Epithelial cell of prostate (primary cell): ENCODE measurements at regions not wholly inside any gene's neighbourhood (a gene's known extent, or its start where the extent isn't known, plus 50 kb on each side); places are given as distances from the start of the nearest gene placed in this dataset.

Experiments used
- DNase-seq: peaks from one replicate; pipeline ENCODE4 v3.0.0-alpha.2; 2011; ENCODE audit warnings: low read depth, low spot score
- H3K27ac ChIP-seq: fragments of 450-650 bp; 2 replicates; pipeline ENCODE4 v1.5.1; 2017; ENCODE audit warnings: mild to moderate bottlenecking

DNA sequence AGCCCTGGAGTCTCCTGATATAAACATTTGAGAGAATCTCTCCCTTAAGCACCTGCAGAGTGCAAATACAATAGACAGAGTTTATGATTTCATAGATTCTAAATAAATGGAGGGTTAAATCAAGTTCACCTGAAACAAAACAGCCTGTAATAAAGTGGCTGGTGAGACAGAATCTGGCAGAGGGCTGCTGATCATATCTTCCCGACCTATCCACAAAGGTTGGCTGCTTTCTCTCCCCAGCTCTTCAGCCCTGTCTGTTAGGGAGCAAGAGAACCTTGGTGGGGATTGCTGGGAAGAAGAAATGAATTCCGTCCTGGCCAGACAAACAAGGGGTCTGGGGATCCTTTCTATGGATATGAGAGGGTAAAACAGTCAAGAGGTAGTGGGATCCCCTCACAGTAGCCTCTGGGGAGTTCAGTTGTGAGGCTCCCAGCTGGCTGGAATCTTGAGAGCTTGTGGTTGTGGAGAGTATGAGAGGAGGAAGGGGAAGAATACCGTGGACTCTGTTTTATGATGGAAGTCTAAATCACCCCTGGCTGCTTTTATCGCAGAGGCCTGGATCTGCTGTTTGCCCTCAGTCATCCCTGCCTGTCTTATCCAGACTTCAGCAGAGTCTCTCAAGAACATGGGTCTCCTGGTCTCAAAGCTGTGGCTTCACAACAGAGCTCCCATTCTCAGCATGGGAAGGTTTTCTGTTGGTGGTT is 451.3 kb downstream of the NTRK3 start:
- no peak for DNase-seq
- no peak overlapping the region for H3K27ac ChIP-seq

- no peak for DNase-seq
- H3K27ac ChIP-seq = no peak overlapping the region
Observed at GRCh38 chr15:87804451-87804850, 452.1 kb downstream of the NTRK3 start.

DNA sequence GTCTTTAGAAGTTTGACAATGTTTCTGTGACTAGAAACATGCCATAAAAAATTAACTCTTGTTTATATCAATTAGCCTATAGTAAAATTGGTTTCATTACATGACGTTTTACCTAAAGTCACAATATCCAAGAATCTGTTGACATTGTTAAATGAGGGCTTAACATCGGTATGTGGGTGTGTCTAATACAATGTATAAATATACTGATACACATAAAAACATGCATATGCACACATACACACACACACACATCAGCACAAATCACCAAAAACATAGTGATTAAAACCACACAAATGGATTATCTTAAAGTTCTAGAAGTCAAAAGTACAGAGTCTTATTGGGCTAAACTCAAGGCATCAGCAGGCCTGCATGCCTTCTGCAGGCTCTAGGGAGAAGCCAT is 456.7 kb downstream of the NTRK3 start:
- no peak for DNase-seq
- H3K27ac ChIP-seq = no peak overlapping the region

- DNase-seq = no peak
- H3K27ac ChIP-seq = no peak overlapping the region
Observed at GRCh38 chr15:87799428-87799827, 457.1 kb downstream of the NTRK3 start.

DNA sequence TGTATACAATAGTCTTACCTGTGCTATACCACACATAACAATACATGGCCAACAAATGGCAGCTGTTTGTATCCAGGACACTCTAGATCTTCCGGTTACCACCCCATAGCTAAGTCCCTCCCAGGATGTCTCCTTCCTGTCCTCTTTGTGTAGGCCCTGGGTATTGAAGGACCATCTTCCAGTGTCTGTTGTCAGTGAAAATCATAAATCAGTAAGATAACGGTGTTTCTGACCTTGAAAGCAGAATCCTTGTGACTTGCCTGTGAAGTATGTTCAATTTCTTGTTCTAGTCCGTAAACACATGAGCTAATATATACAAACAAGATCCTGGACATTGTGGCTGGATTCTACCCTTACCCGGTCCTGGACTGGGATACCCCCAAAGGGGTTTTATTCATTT is 462.8 kb downstream of the NTRK3 start:
- DNase-seq = no peak
- H3K27ac ChIP-seq = no peak overlapping the region

DNA sequence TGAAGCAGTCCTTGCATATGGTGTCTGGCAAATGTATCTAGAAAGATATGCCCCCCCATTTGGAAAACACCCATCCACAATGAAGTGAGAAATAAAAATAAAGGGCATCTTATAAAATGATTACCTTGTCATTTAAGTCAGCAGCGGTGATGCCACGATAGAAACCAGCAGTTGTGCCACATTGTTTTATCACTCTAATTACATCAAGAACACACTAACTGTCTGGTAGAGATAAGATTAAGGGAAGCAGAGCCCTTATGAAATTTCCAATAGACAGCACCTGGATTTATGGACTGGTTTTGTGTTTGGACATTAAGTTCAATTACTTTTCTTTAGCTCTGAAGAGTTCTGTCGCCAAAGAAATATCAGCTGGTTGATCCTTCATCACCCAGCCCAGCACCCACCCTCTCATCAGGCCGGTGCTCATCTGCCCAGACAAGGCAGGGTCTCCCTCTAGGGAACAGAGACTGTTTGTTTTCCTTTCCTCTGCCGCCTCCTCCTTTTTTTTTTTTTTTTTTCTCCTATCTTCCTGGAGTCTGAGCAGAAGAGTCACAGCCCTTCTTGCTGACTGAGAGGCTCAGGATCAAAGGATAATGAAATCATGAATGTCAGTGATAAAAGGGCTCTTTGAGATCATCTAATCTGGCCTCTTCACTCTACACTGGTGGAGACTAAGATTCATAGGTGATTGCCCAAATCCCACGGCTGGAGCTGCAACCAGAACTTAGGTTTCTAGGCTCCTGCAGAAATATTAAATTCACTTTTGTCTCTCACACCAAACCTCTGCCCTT is 464.1 kb downstream of the NTRK3 start:
- DNase-seq = no peak
- H3K27ac ChIP-seq = no peak overlapping the region

- DNase-seq = no peak
- no peak overlapping the region for H3K27ac ChIP-seq
Observed at GRCh38 chr15:87781959-87782625, 474.4 kb downstream of the NTRK3 start.

DNA sequence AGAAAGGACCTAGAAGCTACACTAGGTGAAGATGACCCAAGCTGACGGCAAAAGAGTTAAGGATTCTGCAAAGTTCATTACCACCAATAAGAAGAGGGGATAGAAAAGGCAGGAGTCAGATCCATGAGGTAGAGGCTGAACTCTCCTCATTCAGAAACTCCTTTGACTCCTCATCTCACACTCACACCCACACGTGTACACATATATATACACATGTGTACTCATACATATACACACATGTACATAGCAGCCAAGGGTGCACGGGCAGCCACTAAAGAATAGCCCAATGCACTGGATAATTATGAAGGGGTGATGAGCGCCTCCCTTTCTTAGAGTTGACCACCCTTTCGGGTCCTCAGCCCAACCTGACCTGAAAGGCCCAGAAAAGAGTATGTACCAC is 476.8 kb downstream of the NTRK3 start:
- no peak for DNase-seq
- no peak overlapping the region for H3K27ac ChIP-seq

GRCh38 chr15:87778358-87778757 is 478.2 kb downstream of the NTRK3 start:
- H3K27ac ChIP-seq = no peak overlapping the region

GRCh38 chr15:87777054-87777561 is 479.4 kb downstream of the NTRK3 start:
- H3K27ac ChIP-seq = no peak overlapping the region
- no peak for DNase-seq

More at GRCh38 chr15:87778358-87778757, 478.2 kb downstream of the NTRK3 start:
- no peak for DNase-seq

GRCh38 chr15:87767516-87767915 is 489.0 kb downstream of the NTRK3 start:
- DNase-seq = no peak

GRCh38 chr15:87764461-87765240 is 491.9 kb downstream of the NTRK3 start:
- no peak for DNase-seq

More at GRCh38 chr15:87767516-87767915, 489.0 kb downstream of the NTRK3 start:
- H3K27ac ChIP-seq = no peak overlapping the region

GRCh38 chr15:87763837-87764236 is 492.7 kb downstream of the NTRK3 start:
- H3K27ac ChIP-seq = no peak overlapping the region
- DNase-seq = no peak

More at GRCh38 chr15:87764461-87765240, 491.9 kb downstream of the NTRK3 start:
- peak overlapping the region; percentile 23 for H3K27ac ChIP-seq

DNA sequence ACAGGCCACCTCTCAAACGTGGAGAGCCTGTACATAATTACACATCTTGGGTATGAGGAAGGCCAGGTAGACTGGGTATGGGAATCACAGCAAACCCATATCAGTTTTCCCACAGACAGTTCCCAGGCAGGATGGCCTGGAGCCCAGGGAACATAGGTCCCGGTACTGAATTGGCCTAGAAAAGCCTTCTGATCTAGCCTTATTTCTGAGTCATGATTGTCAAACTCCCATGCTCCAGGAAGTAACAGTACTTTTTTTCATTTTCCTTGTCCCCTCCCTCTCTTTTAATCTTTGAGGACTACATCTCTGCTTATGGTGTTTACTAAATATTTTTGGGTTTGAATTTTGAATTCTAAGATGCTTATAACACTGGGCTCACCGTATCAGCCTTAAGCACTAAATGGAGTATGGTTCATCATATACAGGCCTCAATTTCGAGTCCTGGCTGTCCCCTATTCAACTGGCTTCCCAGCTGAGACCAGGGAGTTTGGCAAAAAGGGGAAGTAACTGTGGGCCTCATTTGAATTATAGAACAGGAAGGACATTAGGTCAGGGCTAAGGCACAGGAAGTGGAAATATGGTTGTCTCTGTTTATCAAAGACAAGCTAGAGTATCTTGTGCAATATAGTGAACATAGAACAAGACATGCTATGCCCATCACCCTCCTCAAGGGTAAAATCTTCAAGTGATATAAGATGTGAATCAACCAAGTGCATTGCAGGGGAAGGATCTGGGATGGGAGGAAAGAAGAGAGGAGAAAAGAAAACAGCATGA is 494.6 kb downstream of the NTRK3 start:
- DNase-seq = no peak

GRCh38 chr15:87760547-87761314 is 495.8 kb downstream of the NTRK3 start:
- H3K27ac ChIP-seq = no peak overlapping the region
- no peak for DNase-seq

More for the DNA sequence above, 494.6 kb downstream of the NTRK3 start:
- H3K27ac ChIP-seq = no peak overlapping the region

GRCh38 chr15:87758794-87759418 is 497.6 kb downstream of the NTRK3 start:
- DNase-seq = no peak
- no peak overlapping the region for H3K27ac ChIP-seq

- H3K27ac ChIP-seq = no peak overlapping the region
- DNase-seq = no peak
Observed at GRCh38 chr15:87757084-87757483, 499.5 kb downstream of the NTRK3 start.

DNA sequence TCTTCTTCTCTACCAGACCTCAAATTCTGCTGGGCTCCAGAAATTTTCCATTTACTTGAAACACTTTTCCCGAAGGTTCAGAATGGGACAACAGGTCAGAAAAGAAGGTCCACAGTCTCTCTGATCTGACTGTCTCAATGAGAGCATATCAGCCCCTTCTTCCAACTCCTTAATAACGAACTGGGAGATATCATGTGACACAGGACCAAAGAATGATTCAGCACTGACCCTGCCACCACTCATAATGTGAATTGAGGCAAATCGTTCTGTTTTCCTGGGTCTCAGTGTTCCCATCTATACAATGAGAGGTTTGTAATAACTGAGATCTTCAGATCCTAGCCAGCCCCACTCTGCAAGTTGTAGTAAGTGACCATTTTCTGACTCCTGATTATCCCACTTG is 500.5 kb downstream of the NTRK3 start:
- no peak for DNase-seq
- no peak overlapping the region for H3K27ac ChIP-seq
